D721Med (cell line): ENCODE measurements at regions not wholly inside any gene's neighbourhood (a gene's known extent, or its start where the extent isn't known, plus 50 kb on each side); places are given as distances from the start of the nearest gene placed in this dataset.
"Not testable (repeated sequence)": the region's sequence is repeated elsewhere in the genome, so short reads cannot be mapped to it uniquely, and the experiment has no call there.

Experiments
- DNase-seq: peaks from one replicate; pipeline ENCODE4 v3.0.0; 2011; ENCODE audit warnings: low spot score; ENCODE audit not compliant: insufficient read length
- FAIRE-seq: peaks from 2 replicates; lab custom pipeline; 2011; peaks lifted over from hg19 to GRCh38; lab: Jason Lieb, UNC
- TF ChIP-seq, protein P1 (sequence below): IDR thresholded peaks from 2 replicates; pipeline ENCODE4 v1.5.1; 2012; ENCODE audit warnings: mild to moderate bottlenecking, control low read depth; ENCODE audit not compliant: insufficient read depth; ENCODE audit errors: missing control alignments

- FAIRE-seq (no peak), DNase-seq (no peak)
- TF ChIP-seq, protein P1, sequence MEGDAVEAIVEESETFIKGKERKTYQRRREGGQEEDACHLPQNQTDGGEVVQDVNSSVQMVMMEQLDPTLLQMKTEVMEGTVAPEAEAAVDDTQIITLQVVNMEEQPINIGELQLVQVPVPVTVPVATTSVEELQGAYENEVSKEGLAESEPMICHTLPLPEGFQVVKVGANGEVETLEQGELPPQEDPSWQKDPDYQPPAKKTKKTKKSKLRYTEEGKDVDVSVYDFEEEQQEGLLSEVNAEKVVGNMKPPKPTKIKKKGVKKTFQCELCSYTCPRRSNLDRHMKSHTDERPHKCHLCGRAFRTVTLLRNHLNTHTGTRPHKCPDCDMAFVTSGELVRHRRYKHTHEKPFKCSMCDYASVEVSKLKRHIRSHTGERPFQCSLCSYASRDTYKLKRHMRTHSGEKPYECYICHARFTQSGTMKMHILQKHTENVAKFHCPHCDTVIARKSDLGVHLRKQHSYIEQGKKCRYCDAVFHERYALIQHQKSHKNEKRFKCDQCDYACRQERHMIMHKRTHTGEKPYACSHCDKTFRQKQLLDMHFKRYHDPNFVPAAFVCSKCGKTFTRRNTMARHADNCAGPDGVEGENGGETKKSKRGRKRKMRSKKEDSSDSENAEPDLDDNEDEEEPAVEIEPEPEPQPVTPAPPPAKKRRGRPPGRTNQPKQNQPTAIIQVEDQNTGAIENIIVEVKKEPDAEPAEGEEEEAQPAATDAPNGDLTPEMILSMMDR, result no peak
Measured at GRCh38 chr4:174183259-174183658, 100.2 kb downstream of the FBXO8 start.

DNA sequence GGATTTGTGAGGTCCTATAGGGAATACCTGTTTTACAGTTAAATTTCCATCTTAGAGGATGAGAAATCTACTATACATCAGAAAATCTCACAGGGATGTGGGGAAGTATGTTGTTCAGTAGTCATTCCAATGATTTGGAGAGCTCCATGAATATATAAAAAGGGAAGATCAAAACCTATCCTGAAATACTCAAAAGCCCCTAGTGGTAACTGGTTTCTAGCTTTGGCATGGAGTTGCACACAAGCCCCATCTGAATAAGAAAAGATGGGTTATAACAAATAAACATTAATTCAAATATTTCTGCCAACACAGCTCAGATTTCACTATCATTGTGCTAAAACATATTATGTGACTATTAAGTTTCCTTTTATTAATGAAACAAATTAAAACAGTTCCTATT, 101.6 kb downstream of the FBXO8 start:
- TF ChIP-seq, protein P1, result no peak
- DNase-seq (no peak), FAIRE-seq (no peak)

DNA sequence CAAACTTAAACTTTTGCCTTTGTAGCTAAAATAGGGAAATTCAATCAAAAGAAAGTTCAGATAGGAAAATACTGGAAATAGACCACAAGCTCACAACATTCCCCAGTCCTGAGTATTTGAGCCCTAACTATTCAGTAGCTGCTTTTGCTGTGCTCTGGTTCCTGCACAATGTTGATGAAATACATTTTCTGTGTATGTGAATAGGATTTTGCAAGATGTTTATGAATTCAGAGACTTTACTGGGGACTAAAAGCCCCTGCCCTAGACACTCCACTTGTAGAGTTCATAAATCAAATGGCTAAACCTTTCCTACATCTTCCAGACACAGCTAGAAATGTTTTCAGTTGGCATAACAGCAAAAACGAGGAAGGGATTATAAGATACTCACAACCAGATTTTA, 105.9 kb downstream of the FBXO8 start:
- TF ChIP-seq, protein P1, result no peak
- FAIRE-seq, result no peak
- DNase-seq, result no peak

- not testable (repeated sequence) for DNase-seq, FAIRE-seq
Measured at GRCh38 chr4:174175836-174176235, 107.6 kb downstream of the FBXO8 start.

DNA sequence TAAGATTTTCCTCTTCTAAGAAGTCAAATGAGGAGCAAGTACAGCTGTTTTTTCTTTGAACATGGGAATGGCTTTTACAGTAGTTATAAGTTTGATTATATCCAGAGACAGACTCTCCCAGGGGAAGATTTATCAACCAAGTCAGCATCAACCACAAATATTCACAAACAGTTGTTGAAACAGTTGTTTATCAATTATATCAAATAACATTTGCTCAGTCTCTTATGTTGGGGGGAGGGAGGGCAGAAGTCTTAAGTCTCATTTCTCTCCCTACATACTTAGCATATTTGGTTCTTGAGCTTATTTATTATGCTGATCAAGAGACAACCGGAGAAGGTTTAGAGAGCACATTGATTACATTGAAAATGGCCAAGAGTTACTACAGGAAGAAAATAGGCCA, 110.1 kb downstream of the FBXO8 start:
- FAIRE-seq, result no peak
- TF ChIP-seq, protein P1, result no peak
- DNase-seq, result no peak

DNA sequence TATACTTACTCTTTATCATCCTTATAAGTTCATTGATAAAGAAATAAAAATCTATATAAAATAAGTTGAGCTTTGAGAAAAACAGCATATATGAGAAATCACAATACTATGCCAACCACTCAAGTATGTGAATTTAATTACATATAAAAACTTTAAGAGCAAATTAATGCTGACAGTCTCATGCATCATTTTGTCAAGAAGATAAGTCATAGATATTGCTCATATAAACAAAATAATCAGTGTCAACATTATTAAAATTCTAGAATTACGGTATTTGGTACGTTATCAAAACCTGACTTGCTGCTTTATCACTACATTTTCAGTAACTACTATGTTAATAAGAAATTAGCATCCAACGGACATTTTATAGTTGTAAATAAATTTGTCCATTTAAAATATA, 111.2 kb downstream of the FBXO8 start:
- FAIRE-seq, result no peak
- no peak for DNase-seq
- TF ChIP-seq, protein P1, result no peak

DNA sequence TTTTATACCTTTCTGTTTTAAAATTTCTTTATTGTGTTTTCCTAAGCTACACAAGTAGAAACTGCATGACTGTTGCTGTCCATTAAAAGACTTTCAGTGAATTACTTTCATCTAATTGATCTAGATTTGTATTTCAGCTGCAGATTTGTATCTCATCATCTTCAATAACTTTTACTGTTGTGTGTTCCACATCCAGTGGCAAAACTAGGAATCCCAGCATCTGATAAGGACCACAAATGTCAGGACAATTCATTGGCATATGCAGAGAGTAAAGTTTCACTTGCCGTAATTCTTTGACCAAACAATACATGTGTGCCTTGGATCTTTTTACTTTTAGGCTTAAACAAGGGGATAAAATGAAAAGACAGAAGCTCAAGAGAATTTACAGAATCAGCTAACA, 112.6 kb downstream of the FBXO8 start:
- FAIRE-seq, result no peak
- TF ChIP-seq, protein P1, result no peak

GRCh38 chr4:174170091-174170490, 113.4 kb downstream of the FBXO8 start:
- no peak for FAIRE-seq
- DNase-seq, result no peak
- TF ChIP-seq, protein P1, result no peak

More for the DNA sequence above, 112.6 kb downstream of the FBXO8 start:
- no peak for DNase-seq
